NCI-H1930 (cell line): ENCODE measurements at regions not wholly inside any gene's neighbourhood (a gene's known extent, or its start where the extent isn't known, plus 50 kb on each side); places are given as distances from the start of the nearest gene placed in this dataset.

Experiments used
- DNase-seq, 2 experiments: peaks; one replicate each; lab custom pipeline; 2025; lab: John Stamatoyannopoulos, UW

DNA sequence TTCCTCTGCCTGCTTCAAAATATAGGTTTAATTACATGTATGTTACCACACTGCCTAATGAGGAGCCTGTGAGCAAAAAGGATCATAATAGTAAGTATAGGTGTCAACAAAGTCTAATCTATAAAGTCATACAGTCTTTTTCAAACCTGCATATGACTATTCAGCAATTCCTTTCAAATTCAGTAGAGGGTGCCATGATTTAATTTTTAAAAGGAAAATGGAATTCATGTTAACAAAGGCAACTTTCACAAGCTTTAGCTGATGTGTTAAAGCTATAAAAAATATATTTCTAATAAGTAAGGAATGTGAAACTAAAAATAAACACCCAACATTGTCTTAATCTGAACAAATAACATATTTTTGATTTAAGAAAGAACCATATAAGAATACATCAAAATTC lies 52.1 kb downstream of the MPP7 start:
- no peak for DNase-seq

DNA sequence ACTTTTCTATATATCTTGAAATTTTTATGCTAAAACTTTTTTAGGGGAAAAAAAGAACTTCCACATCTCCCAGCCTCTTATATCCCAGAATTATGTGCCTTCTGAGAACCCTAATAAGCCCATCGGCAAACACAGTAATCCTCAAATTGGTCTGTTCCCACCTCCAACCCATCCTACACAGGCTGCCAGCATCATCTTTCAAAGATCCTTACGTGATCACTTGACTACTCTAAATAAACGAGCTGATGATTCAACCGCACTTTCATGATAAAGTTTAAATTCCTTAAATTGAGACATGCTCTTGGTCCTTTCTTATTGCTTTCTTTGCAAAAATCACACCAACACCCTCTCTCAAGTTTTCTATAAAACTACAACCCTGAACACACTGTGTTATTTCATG lies 52.5 kb downstream of the MPP7 start:
- no peak for DNase-seq

DNA sequence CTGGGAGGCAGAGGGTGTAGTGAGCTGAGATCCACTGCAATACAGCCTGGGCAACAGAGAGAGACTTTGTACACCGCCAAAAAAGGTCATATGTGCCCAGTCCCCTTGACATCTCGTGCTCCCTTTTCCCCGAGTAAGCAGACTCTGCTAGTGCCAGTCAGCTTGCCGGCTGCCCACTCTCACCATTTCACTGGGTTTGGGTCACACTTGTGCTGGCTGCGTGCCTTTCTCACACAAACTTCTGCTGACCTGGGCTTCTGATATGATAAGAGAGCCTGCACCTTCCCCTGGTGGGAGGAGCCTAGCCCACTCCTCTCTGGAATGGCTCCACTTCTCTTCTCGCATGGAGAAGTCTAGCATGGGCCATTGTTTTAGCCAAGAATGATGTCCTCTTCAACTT lies 53.4 kb downstream of the MPP7 start:
- no peak for DNase-seq

DNA sequence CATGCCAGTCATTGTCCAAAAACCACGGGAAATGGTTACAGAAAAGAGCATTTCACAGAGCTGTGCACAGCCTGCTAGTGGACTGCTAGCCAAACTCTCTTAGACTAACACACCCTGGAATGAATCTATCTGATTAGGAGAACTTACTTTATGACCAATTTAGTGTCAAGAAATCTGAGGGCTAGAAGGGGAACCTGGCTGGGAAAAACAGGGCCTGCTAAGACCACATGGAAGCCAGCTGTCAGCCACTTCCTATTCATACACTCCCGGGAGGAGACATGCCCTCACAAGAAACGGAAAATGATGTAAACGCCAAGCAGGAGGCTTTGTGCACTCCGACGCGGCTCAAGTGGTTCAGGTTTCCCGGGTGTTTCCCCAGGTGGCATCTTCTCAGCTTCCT lies 54.8 kb downstream of the MPP7 start:
- DNase-seq: no peak

DNA sequence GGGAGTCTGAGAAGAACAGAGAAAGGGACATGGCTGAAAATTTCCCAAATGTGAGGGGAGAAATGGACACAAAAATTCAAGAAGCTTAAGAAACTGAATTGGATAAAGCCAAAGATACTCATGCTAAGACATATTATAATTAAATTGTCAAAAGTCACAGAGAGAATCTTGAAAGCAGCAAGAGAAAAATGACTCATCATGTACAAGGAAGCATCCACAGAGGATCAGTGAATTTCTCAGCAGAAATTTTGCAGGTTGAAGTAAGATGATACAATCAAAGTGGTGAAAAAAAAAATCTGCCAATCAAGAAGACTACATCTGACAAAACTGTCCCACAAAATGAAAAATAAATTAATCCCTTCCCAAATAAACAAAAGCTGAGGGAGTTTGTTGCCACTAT lies 56.8 kb downstream of the MPP7 start:
- DNase-seq: no peak

DNA sequence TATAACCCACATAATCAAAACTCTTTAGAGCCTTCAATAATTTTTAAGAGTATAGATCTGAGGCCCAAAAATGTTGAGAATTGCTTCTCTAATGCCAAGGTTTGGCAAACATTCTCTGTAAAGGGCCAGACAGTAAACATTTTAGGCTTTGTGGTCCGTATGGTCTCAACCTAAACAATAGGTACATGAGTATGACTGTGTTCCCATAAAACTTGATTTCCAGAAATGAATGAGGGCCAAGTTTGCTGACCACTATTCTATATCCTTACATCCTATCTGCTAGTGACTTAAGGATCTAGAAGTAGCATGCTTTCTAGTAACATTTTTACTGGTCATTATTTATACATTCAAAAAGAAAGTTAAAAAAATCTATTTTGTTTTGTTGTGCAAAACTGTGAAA lies 58.9 kb downstream of the MPP7 start:
- DNase-seq: no peak

DNA sequence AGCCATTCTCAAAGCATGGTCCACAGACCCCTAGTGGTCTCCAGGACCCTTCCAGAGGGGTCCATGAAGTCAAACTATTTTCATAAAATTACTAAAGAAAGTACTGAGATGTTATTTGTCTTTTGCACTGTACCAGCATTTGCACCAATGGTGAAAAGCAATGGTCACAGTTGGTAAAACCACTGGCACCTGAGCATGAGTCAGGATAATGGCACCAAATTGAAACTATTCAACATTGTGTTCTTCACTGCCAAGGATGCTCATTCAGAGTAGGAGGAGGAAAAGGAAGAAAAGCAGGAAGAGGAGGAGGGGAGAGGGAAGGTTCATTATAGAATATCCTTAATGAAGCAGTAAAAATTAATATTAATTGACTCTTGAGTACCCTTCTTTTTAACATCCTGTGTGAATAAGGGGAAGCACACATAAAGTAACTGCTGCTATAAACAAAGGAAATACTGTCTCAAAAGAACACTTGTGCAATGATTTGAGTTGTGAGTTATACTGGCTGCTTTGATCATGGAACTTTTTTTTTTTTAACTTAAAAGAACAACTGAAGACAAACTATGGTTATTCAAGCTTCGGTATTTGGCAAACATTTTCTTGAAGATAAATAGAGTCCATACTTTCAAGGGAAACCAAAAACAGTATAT lies 60.2 kb downstream of the MPP7 start:
- no peak for DNase-seq

DNA sequence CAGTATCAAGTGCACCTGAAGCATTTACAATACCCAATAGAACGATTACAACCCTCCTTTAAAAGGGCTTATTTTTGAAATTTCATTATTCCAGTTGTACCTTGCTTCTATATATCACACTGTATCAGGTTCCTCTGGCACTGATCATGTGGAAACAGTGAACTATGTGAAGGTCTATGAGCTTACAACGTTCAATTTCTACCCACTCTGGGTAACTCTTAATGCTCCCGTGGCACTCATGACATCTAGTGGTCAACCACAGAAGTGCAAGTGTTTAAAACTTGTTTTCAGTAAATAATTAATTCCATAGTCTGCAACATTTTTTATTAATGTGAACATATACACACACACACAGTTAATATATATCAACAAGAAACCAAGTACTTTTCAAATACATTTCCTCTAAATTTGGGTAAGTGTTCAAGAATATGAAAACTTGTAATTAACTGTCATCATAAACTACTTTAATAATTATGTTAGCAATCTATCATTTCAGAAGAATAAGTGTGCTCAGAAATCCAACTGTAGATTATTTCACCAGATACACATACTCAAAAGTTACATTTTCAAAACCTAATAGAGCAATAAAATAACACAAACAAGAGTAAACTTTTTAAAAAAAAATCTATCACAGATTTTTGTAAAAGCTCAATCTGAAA lies 61.0 kb downstream of the MPP7 start:
- peak in 1 of 2 experiments; percentile 1 for DNase-seq

DNA sequence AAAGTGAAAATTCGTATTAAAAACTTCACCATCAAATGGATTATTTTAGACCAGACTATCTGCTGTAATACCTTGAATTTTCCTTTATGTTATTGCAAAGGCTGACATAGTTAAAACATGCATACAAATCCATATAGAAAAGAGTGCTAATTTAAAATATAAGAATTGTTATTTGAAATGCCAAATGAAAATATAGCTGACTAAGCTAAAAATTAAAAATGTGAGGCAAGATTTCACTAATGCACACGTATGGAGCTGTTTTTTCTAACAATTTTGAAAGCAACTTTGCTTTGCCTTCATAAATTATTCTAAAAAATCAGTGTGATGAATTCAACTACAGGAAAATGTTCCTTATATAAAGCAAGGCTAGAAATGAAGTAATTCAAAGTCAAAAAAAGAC lies 62.5 kb downstream of the MPP7 start:
- no peak for DNase-seq

DNA sequence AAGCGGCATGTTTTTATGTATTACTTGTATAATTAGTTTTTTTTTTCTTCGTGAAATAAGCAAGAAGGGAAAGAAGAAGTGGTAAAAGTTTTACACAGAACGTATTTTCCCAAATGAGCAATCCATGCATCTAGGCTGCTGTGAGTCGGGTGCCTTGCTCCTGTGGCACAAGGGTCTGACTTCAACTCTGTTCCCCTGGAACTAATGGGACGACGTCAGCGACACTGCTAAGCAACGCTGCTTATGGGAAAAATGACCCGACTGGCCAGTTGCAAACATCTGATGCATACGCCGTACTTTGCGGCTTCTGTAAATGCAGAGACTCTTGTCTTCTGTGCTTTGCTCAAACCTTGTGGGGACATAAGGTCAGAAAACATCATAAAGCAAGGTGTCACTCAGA lies 66.3 kb downstream of the MPP7 start:
- DNase-seq: no peak

DNA sequence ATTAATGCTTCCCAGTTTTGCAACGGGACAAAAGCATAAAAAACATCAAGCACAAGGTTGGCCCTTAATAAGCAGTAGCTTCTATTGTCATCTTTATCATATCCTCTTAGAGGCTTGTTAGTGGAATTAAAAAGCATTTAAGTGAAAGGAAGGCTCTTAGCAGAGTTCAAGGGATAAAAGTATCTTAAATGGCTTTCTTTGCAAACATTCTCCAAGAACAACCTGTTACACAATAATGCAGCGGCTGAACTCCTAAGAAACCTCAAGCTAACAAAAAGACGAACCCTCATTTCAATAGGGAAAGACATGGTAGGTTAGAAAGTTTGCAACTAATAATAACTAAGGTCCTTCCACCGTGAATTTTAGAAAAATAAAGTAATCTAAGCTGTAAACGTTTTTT lies 82.1 kb downstream of the MPP7 start:
- DNase-seq: no peak

DNA sequence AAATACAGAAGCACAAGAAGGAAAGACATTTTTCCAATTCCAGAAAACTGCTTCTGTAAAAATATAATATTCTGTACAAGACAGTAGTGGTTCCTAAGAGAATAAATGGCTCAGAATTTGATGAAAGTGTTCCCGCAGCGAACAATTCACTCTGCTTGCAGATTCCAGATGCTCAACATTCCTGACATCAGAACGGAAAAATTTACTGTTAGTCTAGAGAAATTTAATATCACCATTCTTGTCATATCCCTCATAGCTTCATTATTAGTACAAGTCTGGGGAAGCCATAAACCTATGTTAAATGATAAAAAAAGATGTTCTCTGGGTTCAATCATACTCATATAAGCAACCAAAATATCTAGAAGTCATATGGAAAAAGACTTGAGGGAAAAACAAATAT lies 83.6 kb downstream of the MPP7 start:
- no peak for DNase-seq

DNA sequence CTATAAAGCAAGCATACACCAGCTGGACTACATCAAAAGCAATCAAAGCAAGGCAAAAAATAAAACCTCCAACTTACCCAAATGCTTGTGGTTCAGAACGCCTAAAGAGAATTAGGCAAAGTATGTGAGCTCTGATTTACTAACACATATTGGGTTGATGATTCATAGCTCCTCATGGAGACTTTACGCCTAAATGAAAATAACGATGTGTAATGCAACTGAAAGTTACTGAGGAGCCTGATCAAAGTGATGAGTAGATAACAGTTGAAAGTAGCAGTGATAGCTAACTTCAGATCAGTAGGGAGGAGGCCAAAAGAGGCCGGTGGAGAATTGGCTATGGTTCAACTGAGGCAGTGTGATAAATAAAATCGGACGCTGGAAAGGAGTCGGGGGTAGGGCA lies 85.0 kb downstream of the MPP7 start:
- no peak for DNase-seq

DNA sequence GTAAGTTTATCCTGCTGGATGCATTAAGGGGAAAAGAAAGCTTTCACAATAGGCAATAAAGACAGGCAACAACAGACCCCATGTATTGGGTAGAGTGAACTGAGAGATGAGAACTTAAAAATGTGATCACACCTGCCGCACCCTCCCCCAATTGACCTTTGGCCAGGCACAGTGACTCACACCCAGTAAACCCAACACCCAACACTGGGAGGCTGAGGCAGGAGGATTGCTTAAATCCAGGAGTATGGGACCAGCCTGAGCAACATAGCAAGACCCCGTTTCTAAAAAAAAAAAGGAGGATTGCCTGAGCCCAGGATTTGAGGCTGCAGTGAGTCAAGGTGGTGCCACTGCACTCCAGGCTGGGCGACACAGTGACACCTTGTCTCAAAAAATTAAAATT lies 86.9 kb downstream of the MPP7 start:
- no peak for DNase-seq

DNA sequence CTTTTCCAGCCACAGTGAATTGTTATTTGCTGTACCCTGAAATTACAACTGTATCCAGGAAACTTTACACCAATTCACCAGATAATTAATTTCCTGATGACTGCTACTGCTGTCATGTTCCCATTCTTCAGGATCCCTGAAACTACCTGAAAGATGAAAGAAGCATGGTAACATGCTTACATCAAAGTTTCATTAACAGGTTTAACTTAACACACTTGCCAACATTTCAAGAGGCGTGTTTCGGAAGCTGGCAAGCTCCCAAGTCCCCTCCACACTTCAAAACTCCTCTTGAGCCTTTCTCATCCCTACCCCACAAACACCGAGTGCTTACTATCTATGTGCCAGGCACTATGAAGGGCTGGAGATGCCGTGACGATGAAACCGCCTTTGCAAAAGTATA lies 88.6 kb downstream of the MPP7 start:
- no peak for DNase-seq

DNA sequence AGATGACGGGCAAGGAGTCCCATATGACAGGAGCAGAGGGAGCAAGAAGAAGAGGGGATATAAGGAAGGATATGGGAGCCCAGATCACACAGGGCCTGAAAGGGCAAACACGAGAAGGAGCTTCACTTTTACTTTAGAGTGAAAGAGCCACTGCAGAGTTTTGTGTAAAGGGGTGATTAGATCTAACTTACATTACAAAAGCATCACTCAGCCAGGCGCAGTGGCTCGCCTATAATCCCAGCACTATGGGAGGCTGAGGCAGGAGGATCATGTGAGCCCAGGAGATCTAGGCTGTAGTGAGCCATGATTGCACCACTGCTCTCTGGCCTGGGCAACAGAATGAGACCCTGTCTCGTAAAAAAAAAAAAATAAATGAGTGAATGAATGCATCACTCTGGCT lies 91.1 kb downstream of the MPP7 start:
- DNase-seq: no peak

DNA sequence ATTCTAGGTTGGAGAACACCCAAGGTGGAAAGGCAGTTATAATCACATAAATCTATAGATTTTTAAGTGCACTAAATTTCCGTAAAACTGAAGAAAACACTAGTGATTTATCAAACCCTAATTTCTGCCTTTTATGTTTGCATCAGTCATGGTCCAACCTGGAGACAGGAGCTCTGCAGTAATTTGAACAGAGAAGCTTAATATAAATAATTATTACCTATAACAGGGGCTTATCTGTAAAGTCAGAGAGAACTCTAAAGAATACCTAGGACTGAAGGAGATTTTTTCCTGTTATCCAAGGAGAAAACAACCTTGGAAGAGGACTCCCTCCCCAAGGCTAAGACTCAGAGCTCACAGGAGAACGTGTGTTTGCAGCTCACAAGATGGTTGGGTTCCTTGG lies 95.1 kb downstream of the MPP7 start:
- DNase-seq: no peak

DNA sequence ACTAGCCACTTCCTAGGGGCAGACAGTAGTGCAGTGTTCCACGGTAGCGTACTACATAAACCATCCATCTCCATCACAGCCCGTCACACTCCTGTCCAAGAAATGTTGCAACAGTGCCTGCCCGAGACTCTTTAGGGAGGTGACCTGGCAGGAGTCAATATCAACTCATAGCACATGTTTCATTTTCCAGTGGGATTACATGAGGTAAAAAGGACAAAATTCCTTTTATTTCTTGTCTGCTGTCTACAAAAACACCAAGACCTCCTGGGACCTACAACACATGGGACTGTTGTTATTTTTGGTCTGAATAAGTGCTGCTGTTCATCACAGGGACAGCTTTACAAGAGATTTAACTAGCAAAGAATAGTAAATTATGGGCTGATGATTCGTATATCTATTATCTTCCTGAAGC lies 99.9 kb downstream of the MPP7 start:
- DNase-seq: no peak

DNA sequence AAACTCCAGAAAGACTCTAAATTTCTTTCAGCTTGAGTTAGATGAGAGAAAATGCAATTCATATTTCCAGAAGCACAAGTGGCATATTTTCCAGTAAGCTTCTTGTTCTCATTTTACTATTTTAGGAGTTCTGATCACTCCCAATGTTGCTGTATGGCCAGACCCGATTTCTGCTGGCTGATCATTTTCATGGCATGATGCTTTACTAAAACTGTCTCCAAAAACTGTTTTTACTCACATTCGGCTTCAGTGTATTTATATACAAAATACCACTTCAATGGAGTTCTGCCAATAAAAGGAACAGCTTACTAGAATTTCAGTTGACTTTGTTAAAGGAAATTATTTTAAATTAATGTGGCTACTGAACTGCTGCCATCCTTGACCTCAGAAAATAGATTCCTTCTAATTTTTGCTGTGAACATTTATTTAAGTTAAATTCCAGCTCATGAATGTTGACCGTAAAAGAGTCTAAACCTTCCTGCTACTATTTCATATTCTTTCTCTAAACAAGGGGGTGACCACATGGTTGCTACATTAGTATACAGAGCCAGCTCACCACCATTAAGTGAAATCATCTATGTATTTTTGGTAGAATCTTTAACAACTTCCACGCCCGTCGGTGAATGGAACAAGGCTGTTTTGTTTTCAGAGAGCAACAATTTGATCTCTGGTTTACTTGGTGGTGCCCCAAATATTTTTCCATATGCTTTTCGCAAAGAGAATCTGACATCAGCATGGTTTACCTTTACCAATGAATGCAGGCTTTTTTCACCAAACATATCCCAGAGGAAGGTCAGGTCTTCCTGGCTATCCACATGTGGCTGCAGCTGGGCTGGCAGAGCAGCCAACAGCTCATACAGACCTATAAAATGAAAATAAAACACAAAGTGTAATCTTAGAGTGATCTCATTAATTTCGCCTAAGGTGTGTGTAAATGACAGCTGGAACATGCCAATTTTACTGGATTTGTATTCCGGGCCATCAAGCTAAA lies 101.2 kb downstream of the MPP7 start:
- DNase-seq: no peak

DNA sequence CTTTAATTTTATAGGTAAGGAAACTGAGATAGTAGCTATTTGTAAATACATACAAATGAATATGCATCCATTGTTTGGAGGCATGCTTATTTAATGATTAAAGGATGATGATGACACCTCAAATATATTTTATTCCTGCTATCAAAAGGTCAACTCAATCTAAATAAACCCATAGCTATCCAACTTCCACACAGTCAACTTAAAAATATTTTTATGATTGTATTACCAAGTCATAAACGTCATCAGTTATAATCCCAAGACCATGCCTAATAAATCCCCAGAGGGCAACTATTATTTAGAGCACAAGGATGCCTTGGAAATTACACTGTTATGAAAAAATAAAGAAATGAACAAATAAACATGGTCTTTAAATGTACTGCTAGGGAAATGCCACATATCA lies 102.1 kb downstream of the MPP7 start:
- no peak for DNase-seq

DNA sequence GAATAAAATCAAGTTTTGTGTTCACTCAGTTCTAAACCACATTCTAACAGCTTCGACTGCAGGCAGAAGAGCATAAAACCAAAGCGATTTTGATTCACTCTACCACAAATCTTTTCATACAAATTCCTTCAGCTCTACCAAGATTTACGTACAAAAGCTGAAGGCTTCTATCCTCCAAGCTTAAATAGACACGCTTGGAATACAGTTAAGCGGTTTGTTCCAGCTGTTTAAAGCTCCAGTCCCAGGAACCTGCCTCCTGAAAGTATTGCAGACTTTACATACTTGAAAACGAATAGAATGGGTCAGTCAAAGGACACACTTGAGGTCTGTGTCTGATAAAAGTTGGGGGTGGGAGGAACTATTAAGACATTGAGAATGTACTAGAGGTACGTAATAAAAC lies 102.9 kb downstream of the MPP7 start:
- no peak for DNase-seq

DNA sequence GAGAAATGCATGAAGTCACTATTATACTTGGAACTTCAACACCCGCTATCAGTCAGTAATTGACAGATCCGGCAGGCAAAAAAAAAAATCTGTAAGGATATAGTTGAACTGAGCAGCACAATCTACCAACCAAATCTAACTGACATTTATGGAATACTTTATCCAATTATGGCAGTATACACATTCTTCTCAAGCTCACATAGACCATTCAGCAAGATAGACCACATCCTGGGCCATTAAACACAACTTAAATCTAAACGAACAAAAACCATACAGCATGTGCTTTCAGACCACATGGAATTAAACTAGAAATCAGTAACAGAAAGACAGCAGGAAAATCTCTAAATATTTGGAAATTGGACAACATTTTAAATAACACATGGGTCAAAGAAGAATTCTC lies 112.7 kb downstream of the MPP7 start:
- DNase-seq: no peak

DNA sequence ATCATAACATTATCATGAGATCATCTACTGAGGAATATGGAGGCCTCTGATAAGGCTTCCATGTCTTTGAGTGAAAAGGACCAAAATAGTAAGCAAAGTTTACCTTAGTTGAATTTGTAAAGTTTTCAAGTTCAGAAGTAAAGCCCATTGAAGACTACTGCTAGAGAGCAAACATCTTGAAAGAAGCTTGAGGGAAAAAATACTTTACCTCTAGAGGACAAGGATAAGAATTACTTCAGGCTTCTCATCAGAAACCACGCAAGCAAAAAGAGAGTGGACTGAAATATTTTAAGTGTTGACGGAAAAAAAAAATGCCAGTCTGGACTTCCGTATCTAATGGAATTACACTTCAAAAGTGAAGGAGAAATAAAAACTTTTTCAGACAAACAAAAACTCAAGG lies 114.3 kb downstream of the MPP7 start:
- DNase-seq: no peak
